Kidney (tissue), 13 donors: ENCODE measurements at regions not wholly inside any gene's neighbourhood (a gene's known extent, or its start where the extent isn't known, plus 50 kb on each side); places are given as distances from the start of the nearest gene placed in this dataset.

Experiments used
- DNase-seq, 5 donors: peaks; one replicate each; pipeline ENCODE4 v3.0.0-alpha.2; 2013 to 2020
- FAIRE-seq: peaks from 2 replicates; lab custom pipeline; 2012; peaks lifted over from hg19 to GRCh38; lab: Jason Lieb, UNC
- H3K27ac ChIP-seq, 2 donors: one replicate each; pipeline ENCODE4 v1.7.0; 2013; ENCODE audit warnings: low read depth in 2 of 2, low read length in 2 of 2, inconsistent platforms in 1 of 2
- H3K27me3 ChIP-seq: one replicate; pipeline ENCODE4 v1.7.1; 2013; ENCODE audit warnings: low read length, inconsistent platforms; ENCODE audit not compliant: control insufficient read depth, insufficient read depth
- H3K36me3 ChIP-seq, 3 donors: one replicate each; pipeline versions ENCODE4 v1.7.0 to v1.7.1; 2013; ENCODE audit warnings: low read length in 3 of 3, control low read depth in 1 of 3, inconsistent platforms in 1 of 3; ENCODE audit not compliant: insufficient read depth in 3 of 3, control insufficient read depth in 2 of 3
- H3K4me1 ChIP-seq, 3 donors: one replicate each; pipeline versions ENCODE4 v1.7.0 to v1.7.1; 2013; ENCODE audit warnings: low read length in 3 of 3, inconsistent platforms in 1 of 3, low read depth in 1 of 3; ENCODE audit not compliant: control insufficient read depth in 2 of 3, insufficient read depth in 2 of 3
- H3K4me3 ChIP-seq, 3 donors: one replicate each; pipeline versions ENCODE4 v1.7.0 to v1.8.1; 2013; ENCODE audit warnings: low read length in 3 of 3, control low read depth in 1 of 3, inconsistent platforms in 1 of 3
- H3K9ac ChIP-seq, 3 donors: one replicate each; pipeline versions ENCODE4 v1.7.0 to v1.7.1; 2013; ENCODE audit warnings: low read length in 3 of 3, control low read depth in 1 of 3, inconsistent platforms in 1 of 3
- H3K9me3 ChIP-seq, 3 donors: one replicate each; pipeline versions ENCODE4 v1.7.0 to v1.7.1; 2013; ENCODE audit warnings: low read length in 3 of 3, control low read depth in 1 of 3, inconsistent platforms in 1 of 3; ENCODE audit not compliant: control insufficient read depth in 2 of 3, insufficient read depth in 1 of 3
- intact Hi-C: fragments of 100-400 bp; cut with DNase I; formaldehyde crosslinking; loops from one replicate; pipeline ENCODE4 v1.11.1; 2022
- TF ChIP-seq, protein P1 (sequence below): IDR thresholded peaks from 3 replicates; pipeline ENCODE4 v1.5.1; 2012; ENCODE audit warnings: mild to moderate bottlenecking, moderate library complexity, borderline replicate concordance; ENCODE audit not compliant: insufficient read depth; ENCODE audit errors: extremely low read depth
- donor health status: control.
- donor health status: control.
- donor health status: control.
- donor health status: control.
- donor health status: control.
- donor health status: DM: yes; HTN: yes; CAD: no.
- donor health status: Normal renal cell carcinoma (clear cell type).

GRCh38 chr9:14405176-14405706, 91.3 kb upstream of the NFIB start:
- H3K27ac ChIP-seq, result no peak overlapping the region
- H3K9ac ChIP-seq, result no peak overlapping the region
- no peak overlapping the region for H3K4me3 ChIP-seq
- H3K4me1 ChIP-seq, result no peaks in the 10 kb centered on the region
- H3K36me3 ChIP-seq, result no peaks in the 10 kb centered on the region
- DNase-seq, result no peak
- TF ChIP-seq, protein P1, sequence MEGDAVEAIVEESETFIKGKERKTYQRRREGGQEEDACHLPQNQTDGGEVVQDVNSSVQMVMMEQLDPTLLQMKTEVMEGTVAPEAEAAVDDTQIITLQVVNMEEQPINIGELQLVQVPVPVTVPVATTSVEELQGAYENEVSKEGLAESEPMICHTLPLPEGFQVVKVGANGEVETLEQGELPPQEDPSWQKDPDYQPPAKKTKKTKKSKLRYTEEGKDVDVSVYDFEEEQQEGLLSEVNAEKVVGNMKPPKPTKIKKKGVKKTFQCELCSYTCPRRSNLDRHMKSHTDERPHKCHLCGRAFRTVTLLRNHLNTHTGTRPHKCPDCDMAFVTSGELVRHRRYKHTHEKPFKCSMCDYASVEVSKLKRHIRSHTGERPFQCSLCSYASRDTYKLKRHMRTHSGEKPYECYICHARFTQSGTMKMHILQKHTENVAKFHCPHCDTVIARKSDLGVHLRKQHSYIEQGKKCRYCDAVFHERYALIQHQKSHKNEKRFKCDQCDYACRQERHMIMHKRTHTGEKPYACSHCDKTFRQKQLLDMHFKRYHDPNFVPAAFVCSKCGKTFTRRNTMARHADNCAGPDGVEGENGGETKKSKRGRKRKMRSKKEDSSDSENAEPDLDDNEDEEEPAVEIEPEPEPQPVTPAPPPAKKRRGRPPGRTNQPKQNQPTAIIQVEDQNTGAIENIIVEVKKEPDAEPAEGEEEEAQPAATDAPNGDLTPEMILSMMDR, result no peak
- FAIRE-seq, result no peak
- intact Hi-C loops, result no loop called here
- no peaks in the 10 kb centered on the region for H3K27me3 ChIP-seq
- no peaks in the 10 kb centered on the region for H3K9me3 ChIP-seq

DNA sequence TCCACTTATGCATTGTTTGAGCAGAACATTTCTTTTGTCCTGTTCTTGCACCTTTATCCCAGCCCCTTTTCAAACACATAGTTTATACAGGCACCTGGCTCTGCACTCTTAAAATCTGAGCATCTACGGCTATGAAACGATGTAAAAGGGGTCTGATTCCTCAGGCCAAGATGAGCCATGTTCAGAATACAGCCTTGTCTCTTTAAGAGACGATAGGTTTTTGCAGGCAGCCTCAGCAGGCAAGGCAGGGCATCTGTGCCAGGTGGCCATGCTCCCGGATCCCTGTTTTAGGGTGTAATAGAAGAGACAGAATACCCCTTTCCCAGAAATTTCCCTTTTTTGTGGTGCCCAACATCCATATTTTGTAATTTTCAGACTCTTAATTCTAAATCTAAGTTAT, 89.1 kb upstream of the NFIB start:
- intact Hi-C loops, result no loop called here
- FAIRE-seq (no peak), DNase-seq (no peak)
- Histone ChIP-seq H3K27ac (no peak overlapping the region), H3K9ac (no peak overlapping the region), H3K27me3 (no peaks in the 10 kb centered on the region), H3K4me1 (no peaks in the 10 kb centered on the region), H3K4me3 (no peak overlapping the region), H3K36me3 (no peaks in the 10 kb centered on the region), H3K9me3 (no peaks in the 10 kb centered on the region)
- TF ChIP-seq, protein P1, result no peak

DNA sequence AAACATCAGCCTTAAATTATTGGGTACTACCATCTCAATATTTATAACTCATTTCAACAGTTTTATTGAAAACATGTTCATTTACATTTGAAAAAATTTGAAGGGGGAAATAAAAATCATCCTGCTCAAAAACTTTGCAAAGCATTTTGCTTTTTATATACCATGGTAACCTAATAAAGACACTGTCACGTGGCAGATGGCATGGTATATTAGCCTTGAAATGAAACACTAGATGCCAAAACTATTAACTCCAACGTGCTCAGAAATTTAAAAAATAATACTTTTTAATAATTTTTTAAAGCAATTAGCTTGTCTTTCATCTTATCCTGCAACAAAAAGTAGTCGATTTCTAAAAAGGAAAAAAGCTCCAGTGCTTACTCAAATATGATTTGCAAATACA, 88.6 kb upstream of the NFIB start:
- H3K4me1 ChIP-seq, result no peaks in the 10 kb centered on the region
- H3K36me3 ChIP-seq, result no peaks in the 10 kb centered on the region
- no peak overlapping the region for H3K9ac ChIP-seq
- H3K27ac ChIP-seq, result no peak overlapping the region
- no peaks in the 10 kb centered on the region for H3K9me3 ChIP-seq
- no peaks in the 10 kb centered on the region for H3K27me3 ChIP-seq
- TF ChIP-seq, protein P1, result no peak
- DNase-seq, result no peak
- FAIRE-seq, result peak; percentile 57
- intact Hi-C loops, result no loop called here
- H3K4me3 ChIP-seq, result no peak overlapping the region

DNA sequence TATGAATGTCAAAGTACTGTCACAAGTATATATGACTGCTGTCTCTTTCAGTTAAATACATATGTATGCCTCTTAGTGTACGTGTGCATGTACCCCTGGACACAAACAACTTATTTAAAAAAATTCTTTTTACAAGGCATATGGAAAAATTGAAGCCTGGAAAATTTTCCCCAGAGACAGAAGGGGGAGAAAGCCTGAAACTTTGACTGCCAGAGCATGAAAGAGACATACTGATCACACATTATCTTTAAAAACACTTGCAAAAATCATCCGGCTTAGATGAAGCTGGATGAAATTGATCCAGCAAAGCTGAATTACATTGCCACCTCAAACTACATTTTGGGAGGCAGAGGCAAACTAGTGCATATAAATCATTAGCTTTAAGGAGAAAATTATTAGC, 88.0 kb upstream of the NFIB start:
- H3K27ac ChIP-seq, result no peak overlapping the region
- intact Hi-C loops, result no loop called here
- DNase-seq (no peak), FAIRE-seq (no peak)
- H3K4me1 ChIP-seq, result no peaks in the 10 kb centered on the region
- no peaks in the 10 kb centered on the region for H3K27me3 ChIP-seq
- H3K9ac ChIP-seq, result no peak overlapping the region
- no peaks in the 10 kb centered on the region for H3K36me3 ChIP-seq
- no peak overlapping the region for H3K4me3 ChIP-seq
- TF ChIP-seq, protein P1, result no peak
- no peaks in the 10 kb centered on the region for H3K9me3 ChIP-seq
